Neuronal stem cell (in vitro differentiated cells): ENCODE measurements at regions not wholly inside any gene's neighbourhood (a gene's known extent, or its start where the extent isn't known, plus 50 kb on each side); places are given as distances from the start of the nearest gene placed in this dataset.
"Not testable (repeated sequence)": the region's sequence is repeated elsewhere in the genome, so short reads cannot be mapped to it uniquely, and the experiment has no call there.

Experiments
- DNase-seq: peaks from one replicate; pipeline ENCODE4 v3.0.0-alpha.2; 2013; ENCODE audit warnings: low spot score
- H2AFZ ChIP-seq: one replicate; pipeline ENCODE4 v1.6.1; 2013; ENCODE audit warnings: mild to moderate bottlenecking, low read length, inconsistent platforms
- H2AK5ac ChIP-seq: 2 replicates; pipeline ENCODE4 v1.6.1; 2013; ENCODE audit warnings: low read depth, mild to moderate bottlenecking, inconsistent platforms, low read length, moderate library complexity, mixed read lengths
- H2BK120ac ChIP-seq: 2 replicates; pipeline ENCODE4 v1.6.1; 2013; ENCODE audit warnings: low read depth, mild to moderate bottlenecking, inconsistent platforms, low read length, moderate library complexity, mixed read lengths
- H2BK12ac ChIP-seq: one replicate; pipeline ENCODE4 v1.6.1; 2013; ENCODE audit warnings: low read length, inconsistent platforms
- H2BK15ac ChIP-seq: 2 replicates; pipeline ENCODE4 v1.6.1; 2013; ENCODE audit warnings: mild to moderate bottlenecking, low read length, inconsistent platforms, mixed read lengths
- H2BK5ac ChIP-seq: one replicate; pipeline ENCODE4 v1.6.1; 2013; ENCODE audit warnings: inconsistent platforms, mild to moderate bottlenecking, low read length, moderate library complexity
- H3K14ac ChIP-seq: one replicate; pipeline ENCODE4 v1.6.1; 2013; ENCODE audit warnings: low read length, inconsistent platforms
- H3K18ac ChIP-seq: 2 replicates; pipeline ENCODE4 v1.6.1; 2013; ENCODE audit warnings: low read length, inconsistent platforms
- H3K23ac ChIP-seq: 2 replicates; pipeline ENCODE4 v1.6.1; 2013; ENCODE audit warnings: low read depth, mild to moderate bottlenecking, mixed read lengths, low read length, inconsistent platforms; ENCODE audit not compliant: poor library complexity
- H3K27ac ChIP-seq: replicated peaks from 3 replicates; pipeline ENCODE4 v1.5.1; 2013; ENCODE audit warnings: low read length, inconsistent platforms
- H3K27me3 ChIP-seq, 3 experiments: 2 replicates each; pipeline ENCODE4 v1.6.1; 2013; ENCODE audit warnings: low read length in 3 of 3, mild to moderate bottlenecking in 2 of 3, inconsistent platforms in 1 of 3, low read depth in 1 of 3, mixed read lengths in 1 of 3, moderate library complexity in 1 of 3; ENCODE audit not compliant: control insufficient read depth in 3 of 3, insufficient read depth in 3 of 3
- H3K36me3 ChIP-seq, 2 donors: replicated peaks in 1 of 2; 2 replicates each; pipeline ENCODE4 v1.6.1; 2013; ENCODE audit warnings: low read length in 2 of 2; ENCODE audit not compliant: control insufficient read depth in 2 of 2, insufficient read depth in 2 of 2
- H3K4ac ChIP-seq: 2 replicates; pipeline ENCODE4 v1.6.1; 2013; ENCODE audit warnings: inconsistent platforms, mild to moderate bottlenecking, low read length, moderate library complexity
- H3K4me1 ChIP-seq, 2 donors: 1 replicate in 1 of 2; 2 replicates in 1 of 2; pipeline ENCODE4 v1.6.1; 2013; ENCODE audit warnings: low read length in 2 of 2, low read depth in 1 of 2; ENCODE audit not compliant: control insufficient read depth in 2 of 2, insufficient read depth in 1 of 2
- H3K4me2 ChIP-seq: one replicate; pipeline ENCODE4 v1.6.1; 2013; ENCODE audit warnings: mild to moderate bottlenecking, low read length, inconsistent platforms; ENCODE audit not compliant: insufficient read depth, poor library complexity, severe bottlenecking
- H3K4me3 ChIP-seq, 2 donors: 2 replicates each; pipeline ENCODE4 v1.5.1; 2013; ENCODE audit warnings: low read length in 2 of 2, mild to moderate bottlenecking in 2 of 2, inconsistent platforms in 1 of 2, moderate library complexity in 1 of 2
- H3K79me1 ChIP-seq: one replicate; pipeline ENCODE4 v1.6.1; 2013; ENCODE audit warnings: low read depth, mild to moderate bottlenecking, inconsistent platforms, low read length, moderate library complexity
- H3K9ac ChIP-seq: one replicate; pipeline ENCODE4 v1.6.1; 2013; ENCODE audit warnings: mild to moderate bottlenecking, low read depth, low read length, inconsistent platforms; ENCODE audit not compliant: poor library complexity
- H3K9me3 ChIP-seq, 2 donors: replicated peaks in 1 of 2; 2 replicates each; pipeline versions ENCODE3 to v1.6.1; 2013; ENCODE audit warnings: low read length in 2 of 2, mild to moderate bottlenecking in 2 of 2, inconsistent platforms in 1 of 2, low read depth in 1 of 2, mixed read lengths in 1 of 2, moderate library complexity in 1 of 2; ENCODE audit not compliant: control insufficient read depth in 2 of 2, insufficient read depth in 1 of 2
- H4K8ac ChIP-seq: one replicate; pipeline ENCODE4 v1.6.1; 2013; ENCODE audit warnings: low read depth, mild to moderate bottlenecking, inconsistent platforms, low read length, moderate library complexity
- H4K91ac ChIP-seq: one replicate; pipeline ENCODE4 v1.6.1; 2013; ENCODE audit warnings: low read length, low read depth, mild to moderate bottlenecking, inconsistent platforms; ENCODE audit not compliant: poor library complexity
- WGBS, 2 donors: extraction: QIAGEN DNeasy Blood & Tissue Kit; methylation state at CpG; one replicate each; pipeline ENCODE4 v1.1.7; 2013; ENCODE audit warnings: missing lambda C conversion rate in 2 of 2, mixed read lengths in 1 of 2; ENCODE audit not compliant: insufficient read length in 2 of 2, insufficient replicate concordance in 1 of 2; ENCODE audit errors: extremely low coverage in 2 of 2; 5-methylcytosine and 5-hydroxymethylcytosine counted together

- DNase-seq, result no peak
- no CpG with 5 or more reads among the region's 7 CpGs for WGBS, 2 donors
- Histone ChIP-seq H3K18ac (no peak overlapping the region), H3K4me3 (no peak overlapping the region), H3K14ac (no peak overlapping the region), H3K9ac (no peak overlapping the region), H4K91ac (no peak overlapping the region), H3K4me1 (peaks cover 0 to 2% of the 10 kb centered on the region in 2 donors), H3K4ac (no peak overlapping the region), H2AFZ (no peak overlapping the region), H2BK5ac (no peak overlapping the region), H3K36me3 (no peaks in the 10 kb centered on the region), H3K27ac (no peak overlapping the region), H3K27me3 (peaks cover 0 to 2% (median 0%) of the 10 kb centered on the region in 3 experiments), H2BK120ac (no peak overlapping the region), H2BK12ac (no peak overlapping the region), H3K79me1 (no peaks in the 10 kb centered on the region), H2BK15ac (no peak overlapping the region), H3K9me3 (no peaks in the 10 kb centered on the region), H3K23ac (no peak overlapping the region), H4K8ac (no peak overlapping the region), H3K4me2 (no peak overlapping the region), H2AK5ac (no peak overlapping the region)
Measured at GRCh38 chr21:35597750-35598339, 462.5 kb downstream of the SETD4 start.

- no CpG with 5 or more reads among the region's 5 CpGs for WGBS, 2 donors
- DNase-seq, result no peak
- Histone ChIP-seq H2BK5ac (no peak overlapping the region), H2AFZ (no peak overlapping the region), H2AK5ac (no peak overlapping the region), H3K9me3 (no peaks in the 10 kb centered on the region), H3K18ac (no peak overlapping the region), H3K23ac (no peak overlapping the region), H3K9ac (no peak overlapping the region), H3K4ac (no peak overlapping the region), H3K27ac (no peak overlapping the region), H3K27me3 (no peaks in the 10 kb centered on the region), H2BK120ac (no peak overlapping the region), H2BK12ac (no peak overlapping the region), H3K4me1 (peaks cover 0 to 2% of the 10 kb centered on the region in 2 donors), H4K91ac (no peak overlapping the region), H4K8ac (no peak overlapping the region), H3K4me3 (no peak overlapping the region), H3K36me3 (no peaks in the 10 kb centered on the region), H3K79me1 (no peaks in the 10 kb centered on the region), H3K4me2 (no peak overlapping the region), H3K14ac (no peak overlapping the region), H2BK15ac (no peak overlapping the region)
Measured at GRCh38 chr21:35594905-35595304, 465.4 kb downstream of the SETD4 start.

DNA sequence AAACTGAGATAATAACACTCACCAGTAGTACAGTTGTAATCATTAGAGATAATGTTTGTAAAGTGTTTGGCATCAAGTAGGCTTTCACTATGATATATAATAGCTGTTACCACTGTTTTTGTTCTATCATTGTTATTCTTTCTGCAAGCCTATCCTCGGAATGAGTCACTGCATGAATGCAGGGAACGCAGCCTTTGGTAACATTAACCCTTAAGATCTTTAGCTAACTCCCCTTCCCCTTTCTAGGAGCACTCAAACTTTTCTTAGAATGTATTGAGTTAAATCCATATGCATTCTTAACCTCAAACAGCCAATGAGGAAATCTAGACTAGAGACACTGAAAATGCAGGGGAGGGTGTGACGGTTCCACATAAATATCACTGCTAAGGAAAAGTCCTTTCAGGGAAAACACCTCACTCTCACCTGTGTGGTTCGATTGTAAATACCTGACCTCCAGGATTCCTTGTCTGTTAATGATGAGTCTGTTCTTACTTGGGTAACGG is 467.3 kb downstream of the SETD4 start:
- no peak overlapping the region for H4K91ac ChIP-seq
- H2AFZ ChIP-seq, result no peak overlapping the region
- no peak overlapping the region for H2BK12ac ChIP-seq
- no peak overlapping the region for H4K8ac ChIP-seq
- no peaks in the 10 kb centered on the region for H3K9me3 ChIP-seq
- no peak overlapping the region for H3K27ac ChIP-seq
- H2BK120ac ChIP-seq, result no peak overlapping the region
- no peak overlapping the region for H3K4me3 ChIP-seq
- H3K23ac ChIP-seq, result no peak overlapping the region
- H3K4me1 ChIP-seq, result peaks cover 0 to 2% of the 10 kb centered on the region in 2 donors
- H3K4me2 ChIP-seq, result no peak overlapping the region
- H3K14ac ChIP-seq, result no peak overlapping the region
- H3K36me3 ChIP-seq, result no peaks in the 10 kb centered on the region
- H3K27me3 ChIP-seq, result no peaks in the 10 kb centered on the region
- no peak overlapping the region for H3K4ac ChIP-seq
- no peak for DNase-seq
- H3K18ac ChIP-seq, result no peak overlapping the region
- WGBS, 2 donors, result no CpG with 5 or more reads among the region's 5 CpGs
- no peaks in the 10 kb centered on the region for H3K79me1 ChIP-seq
- no peak overlapping the region for H3K9ac ChIP-seq
- H2BK5ac ChIP-seq, result no peak overlapping the region
- no peak overlapping the region for H2AK5ac ChIP-seq
- no peak overlapping the region for H2BK15ac ChIP-seq

DNA sequence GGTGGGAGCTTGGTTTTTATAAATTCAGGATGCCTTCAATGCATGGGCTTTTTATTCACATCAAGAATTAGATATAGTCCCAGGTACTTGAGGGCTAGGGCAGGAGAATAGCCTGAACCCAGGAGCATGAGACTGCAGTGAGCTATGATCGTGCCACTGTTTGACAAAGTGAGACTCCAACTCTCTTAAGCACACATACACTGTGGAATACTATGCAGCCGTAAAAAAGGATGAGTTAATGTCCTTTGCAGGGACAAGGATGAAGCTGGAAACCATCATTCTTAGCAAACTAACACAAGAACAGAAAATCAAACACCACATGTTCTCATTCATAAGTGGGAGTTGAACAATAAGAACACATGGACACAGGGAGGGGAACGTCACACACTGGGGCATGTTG is 470.0 kb downstream of the SETD4 start:
- not testable (repeated sequence) for H3K27ac ChIP-seq, H3K27me3 ChIP-seq, H3K4ac ChIP-seq, H2AFZ ChIP-seq, H3K14ac ChIP-seq, H4K8ac ChIP-seq, H2AK5ac ChIP-seq, H3K36me3 ChIP-seq, H4K91ac ChIP-seq, DNase-seq, H3K4me3 ChIP-seq, H3K4me1 ChIP-seq, H3K9ac ChIP-seq, H3K23ac ChIP-seq, H3K79me1 ChIP-seq, H2BK120ac ChIP-seq, H3K18ac ChIP-seq, H2BK15ac ChIP-seq, H3K9me3 ChIP-seq, H2BK12ac ChIP-seq, H2BK5ac ChIP-seq, H3K4me2 ChIP-seq
- no CpG with 5 or more reads among the region's 3 CpGs for WGBS, 2 donors
